KMS-11 (cell line): ENCODE measurements at regions not wholly inside any gene's neighbourhood (a gene's known extent, or its start where the extent isn't known, plus 50 kb on each side); places are given as distances from the start of the nearest gene placed in this dataset.

ENCODE experiments used
- H2AFZ ChIP-seq: fragments of 200-600 bp; sonication (generic); 2 replicates; pipeline ENCODE4 v1.6.1; 2016; ENCODE audit warnings: antibody characterized with exemption, mixed run types, low read depth
- H3K27ac ChIP-seq: fragments of 200-600 bp; sonication (generic); 2 replicates; pipeline ENCODE4 v1.6.1; 2016; ENCODE audit warnings: mild to moderate bottlenecking, mixed run types
- H3K27me3 ChIP-seq: fragments of 200-600 bp; sonication (generic); 2 replicates; pipeline ENCODE4 v1.6.1; 2017; ENCODE audit warnings: mild to moderate bottlenecking, low read depth, mixed run types, moderate library complexity; ENCODE audit not compliant: insufficient read depth
- H3K36me3 ChIP-seq: fragments of 200-600 bp; sonication (generic); 2 replicates; pipeline ENCODE4 v1.6.1; 2017; ENCODE audit warnings: mild to moderate bottlenecking, mixed run types; ENCODE audit not compliant: insufficient read depth
- H3K4me1 ChIP-seq: fragments of 200-600 bp; sonication (generic); 2 replicates; pipeline ENCODE4 v1.6.1; 2016; ENCODE audit warnings: mild to moderate bottlenecking, low read depth, mixed run types; ENCODE audit not compliant: poor library complexity, severe bottlenecking
- H3K4me2 ChIP-seq: fragments of 200-600 bp; sonication (generic); 2 replicates; pipeline ENCODE4 v1.7.0; 2016; ENCODE audit warnings: mild to moderate bottlenecking, mixed run types
- H3K4me3 ChIP-seq: fragments of 200-600 bp; sonication (generic); IDR thresholded peaks from 2 replicates; pipeline ENCODE4 v1.6.1; 2017; ENCODE audit warnings: low read depth, low read length, mixed read lengths; ENCODE audit not compliant: insufficient read depth
- H3K79me2 ChIP-seq: fragments of 200-600 bp; sonication (generic); 2 replicates; pipeline ENCODE4 v1.6.1; 2016; ENCODE audit warnings: low read depth, mixed run types; ENCODE audit not compliant: insufficient read depth
- H3K9ac ChIP-seq: fragments of 200-600 bp; sonication (generic); 2 replicates; pipeline ENCODE4 v1.6.1; 2016; ENCODE audit warnings: mild to moderate bottlenecking, mixed run types
- H4K20me1 ChIP-seq: fragments of 200-600 bp; sonication (generic); 2 replicates; pipeline ENCODE4 v1.6.1; 2016; ENCODE audit warnings: mild to moderate bottlenecking, mixed run types; ENCODE audit not compliant: insufficient read depth
- CTCF ChIP-seq: fragments of 200-600 bp; sonication (generic); conservative IDR thresholded peaks from 2 replicates; pipeline ENCODE4 v1.6.1; 2017; ENCODE audit warnings: low read depth, mild to moderate bottlenecking, antibody characterized with exemption, low read length, moderate library complexity, mixed read lengths

GRCh38 chr6:167763056-167763944 is 63.4 kb upstream of the AFDN start:
- Histone ChIP-seq H4K20me1 (no peaks in the 10 kb centered on the region), H3K4me2 (no peak overlapping the region), H2AFZ (no peak overlapping the region), H3K79me2 (no peaks in the 10 kb centered on the region), H3K36me3 (no peaks in the 10 kb centered on the region), H3K4me1 (no peaks in the 10 kb centered on the region), H3K4me3 (no peak overlapping the region), H3K27me3 (no peaks in the 10 kb centered on the region), H3K27ac (no peak overlapping the region), H3K9ac (no peak overlapping the region)
- TF ChIP-seq CTCF, result no peak

GRCh38 chr6:167764215-167764614 is 62.5 kb upstream of the AFDN start:
- no peak overlapping the region for H3K4me3 ChIP-seq
- H4K20me1 ChIP-seq, result no peaks in the 10 kb centered on the region
- no peaks in the 10 kb centered on the region for H3K27me3 ChIP-seq
- no peak overlapping the region for H3K4me2 ChIP-seq
- H3K4me1 ChIP-seq, result no peaks in the 10 kb centered on the region
- TF ChIP-seq CTCF, result no peak
- no peak overlapping the region for H3K27ac ChIP-seq
- H3K79me2 ChIP-seq, result no peaks in the 10 kb centered on the region
- H3K9ac ChIP-seq, result no peak overlapping the region
- no peaks in the 10 kb centered on the region for H3K36me3 ChIP-seq
- H2AFZ ChIP-seq, result no peak overlapping the region

- Histone ChIP-seq H3K9ac (no peak overlapping the region), H3K79me2 (no peaks in the 10 kb centered on the region), H3K4me2 (no peak overlapping the region), H3K4me1 (no peaks in the 10 kb centered on the region), H3K36me3 (no peaks in the 10 kb centered on the region), H4K20me1 (no peaks in the 10 kb centered on the region), H2AFZ (no peak overlapping the region), H3K4me3 (no peak overlapping the region), H3K27ac (no peak overlapping the region), H3K27me3 (no peaks in the 10 kb centered on the region)
- no peak for TF ChIP-seq CTCF
These were observed 61.8 kb upstream of the AFDN start for GRCh38 chr6:167764713-167765479.

- Histone ChIP-seq H3K27me3 (no peaks in the 10 kb centered on the region), H3K4me1 (no peaks in the 10 kb centered on the region), H3K79me2 (no peaks in the 10 kb centered on the region), H2AFZ (no peak overlapping the region; the same call in 1 of the 2 replicates), H3K4me2 (no peak overlapping the region), H3K9ac (no peak overlapping the region), H3K4me3 (no peak overlapping the region), H3K36me3 (no peaks in the 10 kb centered on the region), H4K20me1 (no peaks in the 10 kb centered on the region), H3K27ac (no peak overlapping the region)
- no peak for TF ChIP-seq CTCF
These were observed 59.6 kb upstream of the AFDN start for GRCh38 chr6:167766986-167767714.
